ENCODE measurements at regions not wholly inside any gene's neighbourhood (a gene's known extent, or its start where the extent isn't known, plus 50 kb on each side); places are given as distances from the start of the nearest gene placed in this dataset.

DNA sequence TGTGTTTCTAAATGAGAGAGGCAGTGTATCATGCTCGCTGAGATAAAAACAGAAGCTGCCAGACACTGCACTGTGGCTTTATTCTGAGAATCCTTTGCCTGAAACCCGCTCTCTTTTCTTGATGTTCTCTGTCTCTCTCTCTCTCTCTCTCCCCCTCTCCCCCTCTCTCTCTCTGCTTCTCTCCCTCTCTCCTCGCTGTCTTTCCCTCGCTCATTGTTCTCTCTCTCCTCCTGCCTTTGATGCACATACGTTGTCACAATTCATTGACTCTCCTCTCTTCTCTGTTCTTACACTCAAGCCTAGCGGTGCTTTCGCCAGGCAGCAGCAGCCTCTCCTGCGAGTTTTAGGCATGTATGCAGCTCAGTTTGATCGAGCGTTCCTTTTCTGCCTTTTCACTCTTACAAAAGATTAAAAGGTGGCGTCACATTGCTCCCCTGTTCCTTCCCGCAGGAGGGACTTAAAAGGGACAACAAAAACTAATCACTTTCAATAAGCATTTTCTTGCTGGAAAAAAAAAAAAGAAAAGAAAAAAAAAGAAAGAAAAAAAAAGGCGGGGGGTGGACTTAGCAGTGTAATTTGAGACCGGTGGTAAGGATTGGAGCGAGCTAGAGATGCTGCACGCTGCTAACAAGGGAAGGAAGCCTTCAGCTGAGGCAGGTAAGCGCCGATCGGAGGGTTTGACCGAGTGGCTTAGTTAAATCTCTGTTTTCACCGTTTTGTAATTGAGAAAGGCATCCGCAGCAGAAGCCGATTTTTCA lies 717.9 kb upstream of the WWC1 start:
- TF ChIP-seq RAD21 (conservative IDR thresholded peaks at IDR 0.05) = peak; percentile 62
- peak; percentile 38 for TF ChIP-seq EP300 (conservative IDR thresholded peaks at IDR 0.05; ENCODE audit: poor library complexity, severe bottlenecking)
- TF ChIP-seq POLR2AphosphoS5 (IDR thresholded peaks at IDR 0.05) = peak; percentile 44
- peak; percentile 78 for TF ChIP-seq REST (IDR thresholded peaks at IDR 0.05; ENCODE audit: borderline replicate concordance)
- peak; percentile 48 for TF ChIP-seq TAF1 (IDR thresholded peaks at IDR 0.05; ENCODE audit: low read depth)
- no peak for TF ChIP-seq EZH2 (IDR thresholded peaks at IDR 0.05; ENCODE audit: borderline replicate concordance, insufficient read depth, low read length, poor library complexity, severe bottlenecking)
- TF ChIP-seq SMC3 (conservative IDR thresholded peaks at IDR 0.05; ENCODE audit: poor library complexity) = peak; percentile 62
- TF ChIP-seq, protein P1, sequence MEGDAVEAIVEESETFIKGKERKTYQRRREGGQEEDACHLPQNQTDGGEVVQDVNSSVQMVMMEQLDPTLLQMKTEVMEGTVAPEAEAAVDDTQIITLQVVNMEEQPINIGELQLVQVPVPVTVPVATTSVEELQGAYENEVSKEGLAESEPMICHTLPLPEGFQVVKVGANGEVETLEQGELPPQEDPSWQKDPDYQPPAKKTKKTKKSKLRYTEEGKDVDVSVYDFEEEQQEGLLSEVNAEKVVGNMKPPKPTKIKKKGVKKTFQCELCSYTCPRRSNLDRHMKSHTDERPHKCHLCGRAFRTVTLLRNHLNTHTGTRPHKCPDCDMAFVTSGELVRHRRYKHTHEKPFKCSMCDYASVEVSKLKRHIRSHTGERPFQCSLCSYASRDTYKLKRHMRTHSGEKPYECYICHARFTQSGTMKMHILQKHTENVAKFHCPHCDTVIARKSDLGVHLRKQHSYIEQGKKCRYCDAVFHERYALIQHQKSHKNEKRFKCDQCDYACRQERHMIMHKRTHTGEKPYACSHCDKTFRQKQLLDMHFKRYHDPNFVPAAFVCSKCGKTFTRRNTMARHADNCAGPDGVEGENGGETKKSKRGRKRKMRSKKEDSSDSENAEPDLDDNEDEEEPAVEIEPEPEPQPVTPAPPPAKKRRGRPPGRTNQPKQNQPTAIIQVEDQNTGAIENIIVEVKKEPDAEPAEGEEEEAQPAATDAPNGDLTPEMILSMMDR (IDR thresholded peaks at IDR 0.05; ENCODE audit: poor library complexity, severe bottlenecking) = peak; percentile 51
- peak; percentile 50 for TF ChIP-seq MXI1 (conservative IDR thresholded peaks at IDR 0.05; ENCODE audit: poor library complexity, severe bottlenecking)
- Histone ChIP-seq H3K36me3 (ENCODE audit: insufficient read depth, low read length) (no peaks in the 10 kb centered on the region), H3K9me2 (ENCODE audit: insufficient read depth, low read length) (no peaks in the 10 kb centered on the region), H3K27me3 (ENCODE audit: insufficient read depth, low read depth, low read length) (peaks cover 6% of the 10 kb centered on the region), H3K9me3 (ENCODE audit: low read length) (no peaks in the 10 kb centered on the region), H3F3A (ENCODE audit: insufficient read depth, low read length, poor library complexity, severe bottlenecking) (no peaks in the 10 kb centered on the region), H3K9ac (ENCODE audit: low read length) (peak overlapping the region; percentile 72), H3K27ac (ENCODE audit: low read length) (peak overlapping the region; percentile 87), H4K20me1 (ENCODE audit: insufficient read depth) (no peaks in the 10 kb centered on the region), H3K79me2 (replicated peaks; ENCODE audit: insufficient read depth, low read length) (peaks cover 25% of the 10 kb centered on the region), H3K4me2 (ENCODE audit: low read length) (peak overlapping the region; percentile 69), H2AFZ (ENCODE audit: low read depth, low read length) (peak overlapping the region; percentile 62), H3K4me3 (ENCODE audit: low read length) (peak overlapping the region; percentile 66)

GRCh38 chr5:167574464-167574863 lies 717.0 kb upstream of the WWC1 start:
- no peaks in the 10 kb centered on the region for H3F3A ChIP-seq (ENCODE audit: insufficient read depth, low read length, poor library complexity, severe bottlenecking)
- H3K4me2 ChIP-seq (ENCODE audit: low read length) = peak overlapping the region; percentile 69
- peak overlapping the region; percentile 87 for H3K27ac ChIP-seq (ENCODE audit: low read length)
- no peaks in the 10 kb centered on the region for H3K9me3 ChIP-seq (ENCODE audit: low read length)
- H3K9me2 ChIP-seq (ENCODE audit: insufficient read depth, low read length) = no peaks in the 10 kb centered on the region
- no peaks in the 10 kb centered on the region for H4K20me1 ChIP-seq (ENCODE audit: insufficient read depth)
- peak overlapping the region; percentile 72 for H3K9ac ChIP-seq (ENCODE audit: low read length)
- H3K27me3 ChIP-seq (ENCODE audit: insufficient read depth, low read depth, low read length) = peaks cover 6% of the 10 kb centered on the region
- peaks cover 25% of the 10 kb centered on the region for H3K79me2 ChIP-seq (replicated peaks; ENCODE audit: insufficient read depth, low read length)
- H3K36me3 ChIP-seq (ENCODE audit: insufficient read depth, low read length) = no peaks in the 10 kb centered on the region
- H3K4me3 ChIP-seq (ENCODE audit: low read length) = peak overlapping the region; percentile 66
- peak overlapping the region; percentile 16 for H2AFZ ChIP-seq (ENCODE audit: low read depth, low read length)
- TF ChIP-seq RAD21 (conservative IDR thresholded peaks at IDR 0.05) (no peak), EZH2 (IDR thresholded peaks at IDR 0.05; ENCODE audit: borderline replicate concordance, insufficient read depth, low read length, poor library complexity, severe bottlenecking) (no peak), TAF1 (IDR thresholded peaks at IDR 0.05; ENCODE audit: low read depth) (no peak), REST (IDR thresholded peaks at IDR 0.05; ENCODE audit: borderline replicate concordance) (no peak), EP300 (conservative IDR thresholded peaks at IDR 0.05; ENCODE audit: poor library complexity, severe bottlenecking) (no peak), POLR2AphosphoS5 (IDR thresholded peaks at IDR 0.05) (no peak), SMC3 (conservative IDR thresholded peaks at IDR 0.05; ENCODE audit: poor library complexity) (no peak), MXI1 (conservative IDR thresholded peaks at IDR 0.05; ENCODE audit: poor library complexity, severe bottlenecking) (no peak)
- TF ChIP-seq, protein P1 (IDR thresholded peaks at IDR 0.05; ENCODE audit: poor library complexity, severe bottlenecking) = no peak
